IMR-90 (cell line): ENCODE measurements at regions not wholly inside any gene's neighbourhood (a gene's known extent, or its start where the extent isn't known, plus 50 kb on each side); places are given as distances from the start of the nearest gene placed in this dataset.

Source experiments
- ATAC-seq: fragments of 200-7000 bp; cut with Tn5 transposase; 2 replicates; pipeline ENCODE4 v1.9.1; 2020; ENCODE audit warnings: low read depth, mild to moderate bottlenecking, moderate library complexity
- BruUV-seq: library from RNA; stranded (reverse); fragments of 400-500 nt; replicated peaks from 2 replicates; lab custom pipeline; 2021; lab: Mats Ljungman, UMichigan
- CTCF ChIA-PET: fragments of 300-600 bp; formaldehyde crosslinking; extraction: SDS; loops from one replicate; lab custom pipeline; 2021; ENCODE audit warnings: antibody characterized with exemption; lab: Yijun Ruan, JAX
- POLR2A ChIA-PET: fragments of 300-600 bp; sonication (Branson Sonifier 250); formaldehyde crosslinking; loops from one replicate; lab custom pipeline; 2022; ENCODE audit warnings: antibody characterized with exemption; ENCODE audit not compliant: unreplicated experiment; lab: Charles Lee
- DNase-seq: peaks from one replicate; pipeline ENCODE4 v3.0.0; 2013
- H2AFZ ChIP-seq: replicated peaks from 2 replicates; pipeline ENCODE3; 2013; ENCODE audit warnings: low read length, mild to moderate bottlenecking; ENCODE audit not compliant: poor library complexity
- H2AK5ac ChIP-seq: 2 replicates; pipeline ENCODE4 v1.6.1; 2013; ENCODE audit warnings: low read depth, low read length, inconsistent platforms
- H2AK9ac ChIP-seq: replicated peaks from 2 replicates; pipeline ENCODE3; 2013; ENCODE audit warnings: mild to moderate bottlenecking, low read depth, low read length, moderate library complexity; ENCODE audit not compliant: poor library complexity
- H2BK120ac ChIP-seq: 2 replicates; pipeline ENCODE4 v1.6.1; 2013; ENCODE audit warnings: low read depth, low read length, inconsistent platforms
- H2BK15ac ChIP-seq: 3 replicates; pipeline ENCODE4 v1.6.1; 2013; ENCODE audit warnings: low read depth, low read length, inconsistent platforms
- H2BK20ac ChIP-seq: 2 replicates; pipeline ENCODE4 v1.6.1; 2013; ENCODE audit warnings: low read depth, mild to moderate bottlenecking, inconsistent platforms, low read length, moderate library complexity
- H2BK5ac ChIP-seq: 2 replicates; pipeline ENCODE4 v1.6.1; 2013; ENCODE audit warnings: mild to moderate bottlenecking, low read depth, low read length, inconsistent platforms; ENCODE audit not compliant: poor library complexity, severe bottlenecking
- H3K14ac ChIP-seq: replicated peaks from 2 replicates; pipeline ENCODE4 v1.6.1; 2013; ENCODE audit warnings: low read depth, low read length, inconsistent platforms
- H3K18ac ChIP-seq: 2 replicates; pipeline ENCODE4 v1.6.1; 2013; ENCODE audit warnings: low read depth, low read length, control low read depth
- H3K23ac ChIP-seq: 2 replicates; pipeline ENCODE4 v1.6.1; 2013; ENCODE audit warnings: low read depth, low read length, inconsistent platforms
- H3K27ac ChIP-seq: 2 replicates; pipeline ENCODE4 v1.5.1; 2013; ENCODE audit warnings: mild to moderate bottlenecking, control low read depth, low read length; ENCODE audit not compliant: insufficient read depth
- H3K27me3 ChIP-seq: 2 replicates; pipeline ENCODE4 v1.6.1; 2013; ENCODE audit warnings: low read length; ENCODE audit not compliant: control insufficient read depth, insufficient read depth
- H3K36me3 ChIP-seq: 2 replicates; pipeline ENCODE4 v1.6.1; 2013; ENCODE audit warnings: low read length, mixed read lengths; ENCODE audit not compliant: control insufficient read depth, insufficient read depth
- H3K4ac ChIP-seq: 2 replicates; pipeline ENCODE4 v1.6.1; 2013; ENCODE audit warnings: low read depth, low read length, inconsistent platforms
- H3K4me1 ChIP-seq: 2 replicates; pipeline ENCODE4 v1.6.1; 2013; ENCODE audit warnings: low read length, mixed read lengths; ENCODE audit not compliant: control insufficient read depth, insufficient read depth
- H3K4me2 ChIP-seq: 2 replicates; pipeline ENCODE4 v1.6.1; 2013; ENCODE audit warnings: low read depth, mild to moderate bottlenecking, control low read depth, low read length, moderate library complexity
- H3K4me3 ChIP-seq: 2 replicates; pipeline ENCODE4 v1.5.1; 2013; ENCODE audit warnings: low read depth, mild to moderate bottlenecking, control low read depth, low read length, moderate library complexity; ENCODE audit not compliant: insufficient read depth
- H3K56ac ChIP-seq: 2 replicates; pipeline ENCODE4 v1.6.1; 2013; ENCODE audit warnings: low read length, inconsistent platforms; ENCODE audit not compliant: insufficient read depth; ENCODE audit errors: extremely low read depth
- H3K79me1 ChIP-seq, 2 experiments: 2 replicates each; pipeline ENCODE4 v1.6.1; 2013; ENCODE audit warnings: low read length in 2 of 2, inconsistent platforms in 1 of 2, low read depth in 1 of 2
- H3K9ac ChIP-seq: 2 replicates; pipeline ENCODE4 v1.6.1; 2013; ENCODE audit warnings: low read depth, low read length, control low read depth
- H3K9me1 ChIP-seq: 2 replicates; pipeline ENCODE4 v1.6.1; 2013; ENCODE audit warnings: low read length, inconsistent platforms; ENCODE audit not compliant: insufficient read depth
- H3K9me3 ChIP-seq: 2 replicates; pipeline ENCODE4 v1.6.1; 2013; ENCODE audit warnings: low read length; ENCODE audit not compliant: control insufficient read depth, insufficient read depth
- H4K20me1 ChIP-seq: 2 replicates; pipeline ENCODE4 v1.6.1; 2013; ENCODE audit warnings: low read length, inconsistent platforms; ENCODE audit not compliant: insufficient read depth
- H4K5ac ChIP-seq: 2 replicates; pipeline ENCODE4 v1.6.1; 2013; ENCODE audit warnings: mild to moderate bottlenecking, low read depth, low read length, control low read depth
- H4K8ac ChIP-seq, 2 experiments: 2 replicates each; pipeline ENCODE4 v1.6.1; 2013; ENCODE audit warnings: low read depth in 2 of 2, low read length in 2 of 2, control low read depth in 1 of 2, inconsistent platforms in 1 of 2
- H4K91ac ChIP-seq: 2 replicates; pipeline ENCODE4 v1.6.1; 2013; ENCODE audit warnings: low read depth, low read length, inconsistent platforms; ENCODE audit not compliant: insufficient read depth
- BHLHE40 ChIP-seq: fragments of 150-350 bp; IDR thresholded peaks from 2 replicates; pipeline ENCODE4 v1.6.1; 2016; ENCODE audit warnings: mild to moderate bottlenecking, low read depth, low read length
- CEBPB ChIP-seq: IDR thresholded peaks from 2 replicates; pipeline ENCODE4 v1.6.1; 2012; ENCODE audit warnings: low read depth, low read length, improper control_type of control experiment
- CHD1 ChIP-seq: IDR thresholded peaks from 2 replicates; pipeline ENCODE4 v1.6.1; 2012; ENCODE audit warnings: low read depth, low read length, improper control_type of control experiment
- FOS ChIP-seq: fragments of 150-350 bp; IDR thresholded peaks from 2 replicates; pipeline ENCODE4 v1.6.1; 2016; ENCODE audit warnings: low read depth, low read length
- MAFK ChIP-seq: IDR thresholded peaks from 2 replicates; pipeline ENCODE4 v1.6.1; 2012; ENCODE audit warnings: low read depth, low read length, improper control_type of control experiment
- MAZ ChIP-seq: IDR thresholded peaks from 2 replicates; pipeline ENCODE4 v1.6.1; 2012; ENCODE audit warnings: low read depth, mild to moderate bottlenecking, low read length, improper control_type of control experiment, moderate library complexity, borderline replicate concordance
- NFE2L2 ChIP-seq: fragments of 150-350 bp; IDR thresholded peaks from 2 replicates; pipeline ENCODE4 v1.6.1; 2016; ENCODE audit warnings: low read depth, mild to moderate bottlenecking, low read length
- POLR2A ChIP-seq: IDR thresholded peaks from 2 replicates; pipeline ENCODE4 v1.6.1; 2012; ENCODE audit warnings: mild to moderate bottlenecking, low read depth, low read length
- RCOR1 ChIP-seq: IDR thresholded peaks from 2 replicates; pipeline ENCODE4 v1.6.1; 2012; ENCODE audit warnings: mild to moderate bottlenecking, low read length, improper control_type of control experiment; ENCODE audit not compliant: insufficient replicate concordance
- RFX5 ChIP-seq: IDR thresholded peaks from 2 replicates; pipeline ENCODE4 v1.8.0; 2012; ENCODE audit warnings: low read depth, mild to moderate bottlenecking, low read length, moderate library complexity
- SMC3 ChIP-seq: fragments of 150-350 bp; IDR thresholded peaks from 2 replicates; pipeline ENCODE4 v1.6.1; 2016; ENCODE audit warnings: low read depth, mild to moderate bottlenecking, antibody characterized with exemption, low read length, moderate library complexity
- WGBS, 2 experiments: methylation state at CpG; one replicate each; pipeline versions ENCODE4 v1.1.5 to v1.1.7; 2013; ENCODE audit warnings: missing lambda C conversion rate in 2 of 2; ENCODE audit not compliant: insufficient read length in 1 of 2; ENCODE audit errors: extremely low coverage in 2 of 2; 5-methylcytosine and 5-hydroxymethylcytosine counted together
- dilution Hi-C: fragments of 300-500 bp; cut with HindIII; formaldehyde crosslinking; loops from one replicate; pipeline ENCODE4 v1.14.3; 2018; ENCODE audit warnings: low sequenced_read_pairs; ENCODE audit not compliant: unreplicated experiment
- in situ Hi-C: fragments of 300-500 bp; cut with MboI; formaldehyde crosslinking; loops from 3 replicates; pipeline ENCODE4 v1.14.3; 2019; ENCODE audit warnings: low sequenced_read_pairs, inconsistent platforms, mixed read lengths
- intact Hi-C: fragments of 100-400 bp; cut with micrococcal nuclease; formaldehyde crosslinking; loops from 2 replicates; pipeline ENCODE4 v1.10.0; 2022
- TF ChIP-seq, protein P1 (sequence below): conservative IDR thresholded peaks from 2 replicates; pipeline ENCODE4 v1.5.1; 2012; ENCODE audit warnings: mild to moderate bottlenecking, low read depth, low read length, improper control_type of control experiment
- TF ChIP-seq, protein P2 (sequence below): fragments of 150-350 bp; IDR thresholded peaks from 2 replicates; pipeline ENCODE4 v1.6.1; 2016; ENCODE audit warnings: low read depth, mild to moderate bottlenecking, low read length, moderate library complexity, borderline replicate concordance

DNA sequence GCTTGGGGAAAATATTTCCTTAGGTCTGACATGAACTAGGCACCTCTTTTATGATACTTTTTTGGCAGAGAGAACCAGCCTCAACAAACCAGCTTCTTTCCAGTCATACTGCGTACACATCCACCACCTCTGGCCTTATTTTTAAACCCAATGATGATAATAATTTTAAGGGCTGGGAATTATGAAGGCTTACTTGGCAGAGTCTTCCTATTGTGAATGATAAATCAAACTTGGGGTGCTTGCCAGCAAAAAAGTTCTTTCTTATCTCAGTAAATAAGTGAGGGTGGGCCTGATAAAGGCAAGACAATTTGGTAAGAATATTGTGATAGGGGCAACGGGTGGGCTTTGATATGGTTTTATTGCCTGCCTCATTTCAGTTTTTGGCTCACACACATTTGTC lies 1230.2 kb upstream of the ZEB2 start:
- Histone ChIP-seq H3K9ac (no peak overlapping the region), H3K4me3 (no peak overlapping the region), H4K20me1 (no peaks in the 10 kb centered on the region), H3K27me3 (no peaks in the 10 kb centered on the region), H3K14ac (no peak overlapping the region), H3K27ac (no peak overlapping the region), H4K8ac (no peak overlapping the region), H4K5ac (no peak overlapping the region), H2BK15ac (no peak overlapping the region; the same call in 2 of the 3 replicates), H3K4ac (no peak overlapping the region), H2AK9ac (no peak overlapping the region), H4K91ac (no peak overlapping the region), H3K79me1 (no peaks in the 10 kb centered on the region), H3K9me1 (peaks cover 9% of the 10 kb centered on the region; the same call in 1 of the 2 replicates), H3K4me1 (peaks cover 14% of the 10 kb centered on the region), H3K18ac (no peak overlapping the region), H3K4me2 (no peak overlapping the region), H2BK120ac (no peak overlapping the region), H3K23ac (no peak overlapping the region), H3K9me3 (no peaks in the 10 kb centered on the region), H2BK5ac (no peak overlapping the region), H2AK5ac (no peak overlapping the region), H3K56ac (no peak overlapping the region), H2BK20ac (no peak overlapping the region), H2AFZ (no peak overlapping the region), H3K36me3 (no peaks in the 10 kb centered on the region)
- DNase-seq = no peak
- ATAC-seq = no peak
- ChIA-PET POLR2A (no interaction called here), CTCF (no interaction called here)
- intact Hi-C loops = loop anchor here (5.0 to 10.0 kb wide), 4 partner anchors 153 to 1655 kb away; no protein-coding TSS in a partner anchor
- TF ChIP-seq RCOR1 (no peak), MAZ (no peak), RFX5 (no peak), CHD1 (no peak), MAFK (no peak), NFE2L2 (no peak), SMC3 (no peak), POLR2A (no peak), BHLHE40 (no peak), FOS (no peak), CEBPB (no peak)
- TF ChIP-seq, protein P1, sequence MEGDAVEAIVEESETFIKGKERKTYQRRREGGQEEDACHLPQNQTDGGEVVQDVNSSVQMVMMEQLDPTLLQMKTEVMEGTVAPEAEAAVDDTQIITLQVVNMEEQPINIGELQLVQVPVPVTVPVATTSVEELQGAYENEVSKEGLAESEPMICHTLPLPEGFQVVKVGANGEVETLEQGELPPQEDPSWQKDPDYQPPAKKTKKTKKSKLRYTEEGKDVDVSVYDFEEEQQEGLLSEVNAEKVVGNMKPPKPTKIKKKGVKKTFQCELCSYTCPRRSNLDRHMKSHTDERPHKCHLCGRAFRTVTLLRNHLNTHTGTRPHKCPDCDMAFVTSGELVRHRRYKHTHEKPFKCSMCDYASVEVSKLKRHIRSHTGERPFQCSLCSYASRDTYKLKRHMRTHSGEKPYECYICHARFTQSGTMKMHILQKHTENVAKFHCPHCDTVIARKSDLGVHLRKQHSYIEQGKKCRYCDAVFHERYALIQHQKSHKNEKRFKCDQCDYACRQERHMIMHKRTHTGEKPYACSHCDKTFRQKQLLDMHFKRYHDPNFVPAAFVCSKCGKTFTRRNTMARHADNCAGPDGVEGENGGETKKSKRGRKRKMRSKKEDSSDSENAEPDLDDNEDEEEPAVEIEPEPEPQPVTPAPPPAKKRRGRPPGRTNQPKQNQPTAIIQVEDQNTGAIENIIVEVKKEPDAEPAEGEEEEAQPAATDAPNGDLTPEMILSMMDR = no peak
- TF ChIP-seq, protein P2, sequence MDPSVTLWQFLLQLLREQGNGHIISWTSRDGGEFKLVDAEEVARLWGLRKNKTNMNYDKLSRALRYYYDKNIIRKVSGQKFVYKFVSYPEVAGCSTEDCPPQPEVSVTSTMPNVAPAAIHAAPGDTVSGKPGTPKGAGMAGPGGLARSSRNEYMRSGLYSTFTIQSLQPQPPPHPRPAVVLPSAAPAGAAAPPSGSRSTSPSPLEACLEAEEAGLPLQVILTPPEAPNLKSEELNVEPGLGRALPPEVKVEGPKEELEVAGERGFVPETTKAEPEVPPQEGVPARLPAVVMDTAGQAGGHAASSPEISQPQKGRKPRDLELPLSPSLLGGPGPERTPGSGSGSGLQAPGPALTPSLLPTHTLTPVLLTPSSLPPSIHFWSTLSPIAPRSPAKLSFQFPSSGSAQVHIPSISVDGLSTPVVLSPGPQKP = no peak
- no TSS peak for BruUV-seq
- dilution Hi-C loops = no loop called here
- in situ Hi-C loops = loop anchor here (5.0 kb wide), 1 partner anchor 1228 kb away; the partner anchor contains the start of gene ZEB2
- WGBS, 2 experiments = no CpG with 5 or more reads among the region's 2 CpGs
